HG03354 (cell line): ENCODE measurements at regions not wholly inside any gene's neighbourhood (a gene's known extent, or its start where the extent isn't known, plus 50 kb on each side); places are given as distances from the start of the nearest gene placed in this dataset.
"Not testable (repeated sequence)": the region's sequence is repeated elsewhere in the genome, so short reads cannot be mapped to it uniquely, and the experiment has no call there.

Experiments
- ATAC-seq: cut with Tn5 transposase; IDR thresholded peaks from one replicate; pipeline ENCODE4 v1.9.1; 2021; ENCODE audit warnings: mild to moderate bottlenecking; ENCODE audit not compliant: unreplicated experiment, poor library complexity, severe bottlenecking

- no peak for ATAC-seq
Measured at GRCh38 chr14:36420149-36420687, 99.8 kb upstream of the MBIP start.

GRCh38 chr14:36418937-36419336 is 98.5 kb upstream of the MBIP start:
- ATAC-seq, result no peak

- not testable (repeated sequence) for ATAC-seq
Measured at GRCh38 chr14:36411951-36412350, 91.5 kb upstream of the MBIP start.

GRCh38 chr14:36408388-36408787 is 88.0 kb upstream of the MBIP start:
- no peak for ATAC-seq

- no peak for ATAC-seq
Measured at GRCh38 chr14:36405589-36406274, 85.3 kb upstream of the MBIP start.

GRCh38 chr14:36402867-36403266 is 82.4 kb upstream of the MBIP start:
- no peak for ATAC-seq

GRCh38 chr14:36398463-36399291 is 78.2 kb upstream of the MBIP start:
- no peak for ATAC-seq

GRCh38 chr14:36397357-36397756 is 76.9 kb upstream of the MBIP start:
- ATAC-seq, result no peak

- no peak for ATAC-seq
Measured at GRCh38 chr14:36396798-36397197, 76.4 kb upstream of the MBIP start.

- no peak for ATAC-seq
Measured at GRCh38 chr14:36394593-36394992, 74.2 kb upstream of the MBIP start.

- no peak for ATAC-seq
Measured at GRCh38 chr14:36390718-36391117, 70.3 kb upstream of the MBIP start.

- no peak for ATAC-seq
Measured at GRCh38 chr14:36383767-36384431, 63.5 kb upstream of the MBIP start.

GRCh38 chr14:36373982-36374673 is 53.7 kb upstream of the MBIP start:
- peak; percentile 98 for ATAC-seq
